RPMI7951 (cell line): ENCODE measurements at regions not wholly inside any gene's neighbourhood (a gene's known extent, or its start where the extent isn't known, plus 50 kb on each side); places are given as distances from the start of the nearest gene placed in this dataset.

Source experiments
- DNase-seq: peaks from one replicate; pipeline ENCODE4 v3.0.0-alpha.2; 2012; ENCODE audit warnings: low read depth

DNA sequence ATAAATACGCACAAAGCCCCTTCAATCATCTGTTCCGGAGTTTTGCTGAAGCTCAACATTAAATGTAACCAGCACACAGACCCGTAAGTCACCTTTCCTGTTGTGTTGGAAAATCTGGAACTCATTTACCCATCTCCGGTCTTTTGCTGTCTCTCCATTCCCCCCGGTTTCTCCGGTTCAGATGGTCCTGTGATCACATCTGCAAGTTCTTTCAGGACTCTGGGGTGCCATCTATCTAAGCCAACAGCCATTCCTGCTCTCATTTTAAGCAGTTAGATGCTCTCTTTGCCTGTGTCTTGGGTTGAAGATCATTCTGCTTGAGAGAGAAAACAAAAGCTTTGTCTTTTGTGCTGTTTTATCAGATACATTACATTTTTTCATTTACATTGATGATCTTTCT is 91.7 kb upstream of the TGIF1 start:
- no peak for DNase-seq

DNA sequence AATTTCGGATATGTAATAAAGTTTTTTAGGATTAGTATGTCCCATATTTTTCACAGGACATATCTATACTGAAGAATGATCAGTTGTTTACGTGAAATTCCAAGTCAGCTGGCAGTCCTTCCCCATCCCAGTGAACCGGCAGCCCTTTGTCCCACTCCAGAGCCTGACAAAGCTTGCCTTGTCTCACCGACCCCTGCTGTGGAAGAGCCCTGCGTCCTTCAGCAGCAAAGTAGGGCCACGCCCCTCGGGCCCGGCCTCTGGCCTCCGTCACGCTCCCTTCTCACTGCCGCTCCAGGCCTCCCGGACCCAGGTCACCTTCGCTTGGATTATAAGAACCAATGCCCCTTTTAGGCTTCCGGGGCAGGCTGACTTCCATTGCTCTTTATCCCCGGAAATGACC is 89.8 kb upstream of the TGIF1 start:
- DNase-seq = peak; percentile 26

GRCh38 chr18:3367491-3368091 is 82.4 kb upstream of the TGIF1 start:
- DNase-seq = peak; percentile 46

DNA sequence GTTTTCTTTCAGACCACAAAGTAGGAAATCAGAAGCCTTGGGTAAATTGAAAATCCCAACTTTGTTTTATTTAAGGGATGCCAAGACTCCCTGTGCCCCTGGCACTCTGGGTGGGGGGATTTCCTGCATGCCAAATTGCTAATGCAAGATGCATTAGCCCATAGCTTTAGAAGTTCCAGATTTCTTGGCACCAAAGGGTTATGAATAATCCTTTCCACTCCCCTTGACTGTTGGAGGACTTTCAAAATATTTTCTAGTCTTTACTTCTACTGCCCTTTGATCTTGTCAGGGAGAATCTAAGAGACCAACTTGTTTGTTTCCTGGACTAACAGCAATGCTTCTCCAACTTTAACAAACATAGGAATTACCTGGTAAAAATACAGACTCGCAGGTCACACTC is 81.8 kb upstream of the TGIF1 start:
- peak; percentile 85 for DNase-seq

- DNase-seq = no peak
These were observed 70.3 kb upstream of the TGIF1 start for GRCh38 chr18:3379685-3380084.

- peak; percentile 60 for DNase-seq
These were observed 69.5 kb upstream of the TGIF1 start for GRCh38 chr18:3380384-3380961.

- DNase-seq = no peak
These were observed 66.5 kb upstream of the TGIF1 start for GRCh38 chr18:3383381-3383915.

DNA sequence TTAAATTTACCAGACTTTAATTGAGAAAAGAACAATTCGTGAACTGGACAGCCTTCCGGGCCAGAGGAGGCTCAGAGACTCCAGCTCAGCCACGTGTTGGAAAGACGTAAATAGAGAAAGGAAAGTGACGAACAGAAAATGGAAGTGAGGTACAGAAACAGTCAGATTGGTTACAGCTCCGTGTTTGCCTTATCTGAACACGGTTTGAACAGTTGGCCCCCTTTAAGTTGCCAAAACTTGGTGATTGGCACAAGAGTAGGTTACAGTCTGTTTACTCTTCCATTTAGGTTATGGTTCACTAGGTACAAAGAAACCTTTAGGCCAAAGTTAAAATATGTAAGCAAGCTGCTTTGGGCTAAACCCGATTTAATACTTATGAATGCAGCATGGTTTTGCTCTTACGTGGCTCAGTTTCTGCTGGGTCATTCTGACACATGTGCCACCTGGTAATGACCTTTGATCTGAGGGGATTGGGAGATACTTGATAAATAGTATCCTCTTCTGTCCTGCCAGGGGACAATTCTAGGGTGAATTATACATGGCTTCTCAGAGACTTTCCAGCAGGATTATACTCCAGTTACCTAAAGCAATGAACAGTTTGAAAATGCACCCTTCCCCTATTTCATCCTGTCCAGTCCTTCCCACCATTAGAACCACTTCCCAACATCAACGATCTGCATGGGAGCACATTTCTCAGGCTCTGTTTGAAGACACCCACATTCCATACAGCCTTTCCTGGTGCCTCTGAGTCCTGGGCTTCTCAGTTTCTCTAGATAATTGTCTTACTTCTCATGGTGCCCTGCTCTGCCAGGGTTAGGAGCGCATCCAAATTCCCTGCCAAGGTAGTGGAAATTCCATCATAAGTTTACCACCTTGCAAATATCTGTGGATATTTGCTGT is 65.1 kb upstream of the TGIF1 start:
- DNase-seq = no peak

DNA sequence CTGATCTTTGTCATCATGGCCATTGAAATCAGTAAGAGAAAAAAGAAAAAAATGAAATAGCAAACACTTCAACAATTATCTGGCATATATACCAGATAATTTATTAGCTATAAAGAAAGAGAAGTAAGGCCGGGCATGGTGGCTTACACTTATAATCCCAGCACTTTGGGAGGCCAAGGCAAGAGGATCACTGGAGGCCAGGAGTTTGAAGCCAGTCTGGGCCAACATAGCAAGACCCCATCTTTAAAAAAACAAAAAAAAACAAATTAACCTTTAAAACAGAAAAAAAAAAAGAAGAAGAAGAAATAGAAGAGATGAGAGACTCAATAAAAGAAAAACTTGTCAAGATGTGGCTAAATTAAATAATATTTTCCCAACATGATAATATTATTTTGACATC is 61.6 kb upstream of the TGIF1 start:
- DNase-seq = no peak

DNA sequence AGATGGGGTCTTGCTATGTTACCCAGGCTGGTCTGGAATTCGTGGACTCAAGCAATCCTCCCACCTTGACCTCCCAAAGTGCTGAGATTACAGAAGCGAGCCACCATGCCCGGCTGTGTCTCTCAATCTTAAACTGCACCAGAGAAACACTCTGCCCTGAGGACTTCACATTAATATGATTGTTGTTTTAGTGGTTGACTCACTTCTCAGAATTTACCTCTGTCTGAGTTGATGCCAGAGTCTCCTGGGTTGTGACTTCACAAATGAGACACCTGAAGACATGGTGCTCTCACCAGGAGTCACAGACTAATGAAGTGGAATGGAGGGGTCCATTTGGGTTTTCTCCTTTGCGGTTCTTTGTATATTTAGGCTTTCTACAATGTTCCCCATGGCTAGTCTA is 61.0 kb upstream of the TGIF1 start:
- DNase-seq = no peak

GRCh38 chr18:3389977-3390376 is 60.0 kb upstream of the TGIF1 start:
- no peak for DNase-seq

DNA sequence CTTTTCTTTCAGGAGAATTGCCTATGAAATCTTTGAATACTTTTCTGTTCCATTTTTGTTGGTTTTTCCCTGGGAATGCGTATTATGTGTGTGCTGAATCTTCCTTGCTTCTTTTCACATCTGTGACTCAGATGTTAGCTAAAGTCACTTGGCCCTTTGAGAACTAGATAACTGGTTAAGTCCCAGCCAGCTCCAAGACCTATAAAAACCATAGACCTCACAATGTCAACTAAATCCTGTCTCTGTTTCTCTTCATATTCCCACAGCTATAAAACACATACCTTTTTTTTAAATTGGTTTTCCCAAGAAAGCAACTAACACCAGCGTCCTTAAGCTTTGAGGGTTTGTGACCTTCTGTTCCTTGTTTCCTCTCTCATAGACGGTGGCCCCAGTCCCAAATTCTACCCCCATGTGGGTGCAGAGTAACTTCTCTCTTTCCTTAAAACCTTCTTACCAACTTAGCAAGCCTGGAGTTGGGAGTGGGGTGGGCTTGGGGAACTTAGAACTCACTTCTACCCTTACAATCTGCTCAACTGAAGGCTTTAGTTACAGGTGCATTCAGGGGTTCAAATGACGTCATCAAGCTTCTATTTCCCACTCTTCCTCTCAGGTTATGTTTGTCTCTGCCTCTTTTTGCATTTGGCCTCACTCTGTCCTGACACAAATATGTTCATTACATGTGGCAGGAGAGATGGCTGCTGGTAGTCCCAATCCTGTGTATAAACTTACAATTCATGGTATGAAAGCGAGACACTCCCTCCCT is 58.1 kb upstream of the TGIF1 start:
- DNase-seq = no peak

- no peak for DNase-seq
These were observed 57.5 kb upstream of the TGIF1 start for GRCh38 chr18:3392467-3392855.

- no peak for DNase-seq
These were observed 55.3 kb upstream of the TGIF1 start for GRCh38 chr18:3394648-3395047.

DNA sequence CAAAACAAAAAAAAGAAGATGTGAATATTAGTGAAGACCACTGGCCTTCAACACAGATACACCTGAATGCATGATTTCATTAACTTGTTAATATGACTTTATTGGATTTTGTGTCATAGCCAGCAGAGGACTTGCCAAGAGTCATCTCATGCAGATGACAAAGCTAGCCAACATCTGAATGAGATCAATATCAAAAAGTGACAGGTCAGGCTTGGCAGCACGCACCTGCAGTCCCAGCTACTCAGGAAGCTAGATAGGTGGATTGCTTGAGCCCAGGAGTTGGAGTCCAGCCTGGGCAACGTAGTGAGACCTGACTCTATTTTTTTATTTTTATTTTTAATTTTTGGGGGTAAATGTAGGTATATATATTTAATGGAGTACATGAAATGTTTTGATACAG is 54.5 kb upstream of the TGIF1 start:
- DNase-seq = no peak

GRCh38 chr18:3397031-3397750 is 52.8 kb upstream of the TGIF1 start:
- DNase-seq = no peak

GRCh38 chr18:3397786-3398185 is 52.2 kb upstream of the TGIF1 start:
- DNase-seq = no peak
